GM12865 (cell line): ENCODE measurements at regions not wholly inside any gene's neighbourhood (a gene's known extent, or its start where the extent isn't known, plus 50 kb on each side); places are given as distances from the start of the nearest gene placed in this dataset.

Source experiments
- DNase-seq: peaks from one replicate; pipeline ENCODE4 v3.0.0; 2010; ENCODE audit warnings: low read depth
- H3K4me3 ChIP-seq: 2 replicates; pipeline ENCODE4 v1.5.1; 2011; ENCODE audit warnings: mild to moderate bottlenecking, low read depth, low read length, control low read depth
- CTCF ChIP-seq: IDR thresholded peaks from 2 replicates; pipeline ENCODE4 v1.5.1; 2011; ENCODE audit warnings: low read length, control low read depth, low read depth, inconsistent platforms; ENCODE audit not compliant: insufficient read depth; ENCODE audit errors: missing control alignments

- no peak for DNase-seq
- no peak for TF ChIP-seq CTCF
- H3K4me3 ChIP-seq, result no peak overlapping the region
Observed at GRCh38 chr15:61701455-61701854, 358.8 kb downstream of the VPS13C start.

- no peak for DNase-seq
- TF ChIP-seq CTCF, result no peak
- H3K4me3 ChIP-seq, result no peak overlapping the region
Observed at GRCh38 chr15:61700803-61701202, 359.4 kb downstream of the VPS13C start.

GRCh38 chr15:61697796-61698195, 362.5 kb downstream of the VPS13C start:
- no peak for TF ChIP-seq CTCF
- no peak overlapping the region for H3K4me3 ChIP-seq
- no peak for DNase-seq

GRCh38 chr15:61689067-61689466, 371.2 kb downstream of the VPS13C start:
- DNase-seq, result no peak
- no peak for TF ChIP-seq CTCF
- no peak overlapping the region for H3K4me3 ChIP-seq

- TF ChIP-seq CTCF, result no peak
- no peak for DNase-seq
- no peak overlapping the region for H3K4me3 ChIP-seq
Observed at GRCh38 chr15:61687651-61688050, 372.6 kb downstream of the VPS13C start.

GRCh38 chr15:61687124-61687523, 373.1 kb downstream of the VPS13C start:
- no peak for DNase-seq

More at GRCh38 chr15:61687124-61687523, 373.1 kb downstream of the VPS13C start:
- no peak for TF ChIP-seq CTCF
- H3K4me3 ChIP-seq, result no peak overlapping the region
